Nephron progenitor cell (in vitro differentiated cells): ENCODE measurements at regions not wholly inside any gene's neighbourhood (a gene's known extent, or its start where the extent isn't known, plus 50 kb on each side); places are given as distances from the start of the nearest gene placed in this dataset.

Experiments
- DNase-seq: peaks from one replicate; pipeline ENCODE4 v3.0.0; 2021
- H3K27ac Mint-ChIP-seq: 2 replicates; pipeline ENCODE4 v1.8.0; 2021; ENCODE audit warnings: mild to moderate bottlenecking, moderate library complexity, mixed read lengths
- H3K27me3 Mint-ChIP-seq: 2 replicates; pipeline ENCODE4 v1.8.0; 2021; ENCODE audit warnings: mild to moderate bottlenecking, low read depth, mixed read lengths; ENCODE audit not compliant: poor library complexity
- H3K36me3 Mint-ChIP-seq: 2 replicates; pipeline ENCODE4 v1.8.0; 2021; ENCODE audit warnings: low read depth, mixed read lengths
- H3K4me1 Mint-ChIP-seq: 2 replicates; pipeline ENCODE4 v1.8.0; 2021; ENCODE audit warnings: mixed read lengths
- H3K4me3 Mint-ChIP-seq: 2 replicates; pipeline ENCODE4 v1.8.0; 2021; ENCODE audit warnings: mild to moderate bottlenecking, moderate library complexity, mixed read lengths
- H3K9me3 Mint-ChIP-seq: 2 replicates; pipeline ENCODE4 v1.8.0; 2021; ENCODE audit warnings: mild to moderate bottlenecking, moderate library complexity, mixed read lengths
- TF ChIP-seq, protein P1 (sequence below): fragments of 200-600 bp; sonication (generic); IDR thresholded peaks from 2 replicates; pipeline ENCODE4 v1.5.0; 2021; ENCODE audit warnings: antibody characterized with exemption

DNA sequence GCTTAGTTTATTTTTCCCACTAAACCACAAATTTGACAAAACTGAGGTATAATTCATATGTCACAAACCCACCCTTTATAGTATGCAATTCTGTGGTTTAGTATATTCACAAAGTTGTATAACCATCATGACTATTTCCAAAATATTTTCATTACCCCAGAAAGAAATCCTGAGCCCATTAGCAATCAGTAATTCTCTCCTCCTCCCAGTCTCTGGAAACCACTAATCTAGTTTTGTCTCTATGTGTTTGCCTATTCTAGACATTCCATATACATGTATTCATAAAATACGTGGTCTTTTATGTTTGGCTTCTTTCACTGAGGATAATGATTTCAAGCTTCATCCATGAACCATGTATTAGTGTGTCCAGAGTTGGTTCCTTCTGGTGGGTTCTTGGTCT, 267.6 kb downstream of the AEBP2 start:
- Mint-ChIP-seq H3K4me3 (no peak overlapping the region), H3K9me3 (peaks cover 34% of the 10 kb centered on the region), H3K4me1 (no peaks in the 10 kb centered on the region), H3K36me3 (no peaks in the 10 kb centered on the region), H3K27ac (no peak overlapping the region), H3K27me3 (no peaks in the 10 kb centered on the region)
- no peak for DNase-seq
- TF ChIP-seq, protein P1, sequence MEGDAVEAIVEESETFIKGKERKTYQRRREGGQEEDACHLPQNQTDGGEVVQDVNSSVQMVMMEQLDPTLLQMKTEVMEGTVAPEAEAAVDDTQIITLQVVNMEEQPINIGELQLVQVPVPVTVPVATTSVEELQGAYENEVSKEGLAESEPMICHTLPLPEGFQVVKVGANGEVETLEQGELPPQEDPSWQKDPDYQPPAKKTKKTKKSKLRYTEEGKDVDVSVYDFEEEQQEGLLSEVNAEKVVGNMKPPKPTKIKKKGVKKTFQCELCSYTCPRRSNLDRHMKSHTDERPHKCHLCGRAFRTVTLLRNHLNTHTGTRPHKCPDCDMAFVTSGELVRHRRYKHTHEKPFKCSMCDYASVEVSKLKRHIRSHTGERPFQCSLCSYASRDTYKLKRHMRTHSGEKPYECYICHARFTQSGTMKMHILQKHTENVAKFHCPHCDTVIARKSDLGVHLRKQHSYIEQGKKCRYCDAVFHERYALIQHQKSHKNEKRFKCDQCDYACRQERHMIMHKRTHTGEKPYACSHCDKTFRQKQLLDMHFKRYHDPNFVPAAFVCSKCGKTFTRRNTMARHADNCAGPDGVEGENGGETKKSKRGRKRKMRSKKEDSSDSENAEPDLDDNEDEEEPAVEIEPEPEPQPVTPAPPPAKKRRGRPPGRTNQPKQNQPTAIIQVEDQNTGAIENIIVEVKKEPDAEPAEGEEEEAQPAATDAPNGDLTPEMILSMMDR, result no peak

GRCh38 chr12:19707948-19708409, 268.7 kb downstream of the AEBP2 start:
- DNase-seq, result no peak
- no peaks in the 10 kb centered on the region for H3K36me3 Mint-ChIP-seq
- H3K4me3 Mint-ChIP-seq, result no peak overlapping the region
- peaks cover 29% of the 10 kb centered on the region for H3K9me3 Mint-ChIP-seq
- H3K27ac Mint-ChIP-seq, result no peak overlapping the region
- TF ChIP-seq, protein P1, result no peak
- H3K4me1 Mint-ChIP-seq, result no peaks in the 10 kb centered on the region
- H3K27me3 Mint-ChIP-seq, result no peaks in the 10 kb centered on the region

- Mint-ChIP-seq H3K4me1 (no peaks in the 10 kb centered on the region), H3K27me3 (no peaks in the 10 kb centered on the region), H3K4me3 (no peak overlapping the region), H3K27ac (no peak overlapping the region), H3K9me3 (peaks cover 24% of the 10 kb centered on the region), H3K36me3 (no peaks in the 10 kb centered on the region)
- no peak for DNase-seq
- TF ChIP-seq, protein P1, result no peak
Measured at GRCh38 chr12:19709889-19710288, 270.6 kb downstream of the AEBP2 start.

GRCh38 chr12:19710811-19711793, 271.8 kb downstream of the AEBP2 start:
- no peaks in the 10 kb centered on the region for H3K36me3 Mint-ChIP-seq
- TF ChIP-seq, protein P1, result no peak
- peaks cover 19% of the 10 kb centered on the region for H3K9me3 Mint-ChIP-seq
- no peaks in the 10 kb centered on the region for H3K4me1 Mint-ChIP-seq
- no peaks in the 10 kb centered on the region for H3K27me3 Mint-ChIP-seq
- H3K27ac Mint-ChIP-seq, result peak overlapping the region; percentile 3
- H3K4me3 Mint-ChIP-seq, result no peak overlapping the region
- no peak for DNase-seq

DNA sequence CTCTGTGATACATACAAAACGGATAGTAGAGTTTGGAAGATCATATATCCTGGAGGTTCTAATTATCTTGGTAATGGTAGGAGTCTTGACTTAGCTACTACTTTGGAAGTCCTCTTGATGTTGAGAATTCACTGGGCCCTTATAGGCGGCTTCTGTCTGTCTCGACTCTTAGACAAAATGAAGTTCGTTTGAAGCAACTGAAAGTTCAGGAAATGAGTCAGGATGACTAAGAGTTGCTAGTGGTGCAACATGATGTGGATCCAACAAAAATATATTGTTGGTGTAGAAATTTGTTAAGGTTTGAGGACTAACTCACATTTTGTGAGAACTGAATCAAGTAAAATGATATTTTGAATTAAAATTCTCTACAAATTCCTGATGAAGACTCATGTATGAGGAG, 272.7 kb downstream of the AEBP2 start:
- no peaks in the 10 kb centered on the region for H3K4me1 Mint-ChIP-seq
- DNase-seq, result no peak
- H3K27ac Mint-ChIP-seq, result no peak overlapping the region
- H3K4me3 Mint-ChIP-seq, result no peak overlapping the region
- H3K9me3 Mint-ChIP-seq, result peaks cover 13% of the 10 kb centered on the region
- no peaks in the 10 kb centered on the region for H3K27me3 Mint-ChIP-seq
- TF ChIP-seq, protein P1, result no peak
- H3K36me3 Mint-ChIP-seq, result no peaks in the 10 kb centered on the region
